PC-3 (cell line): ENCODE measurements at regions not wholly inside any gene's neighbourhood (a gene's known extent, or its start where the extent isn't known, plus 50 kb on each side); places are given as distances from the start of the nearest gene placed in this dataset.

ENCODE experiments used
- CTCF ChIP-seq: fragments of 300-600 bp; sonication (generic); conservative IDR thresholded peaks from 2 replicates; pipeline ENCODE4 v1.5.1; 2017; ENCODE audit warnings: antibody characterized with exemption, low read depth, mild to moderate bottlenecking, low read length
- EZH2phosphoT487 ChIP-seq: fragments of 300-600 bp; sonication (generic); IDR thresholded peaks from 2 replicates; pipeline ENCODE4 v1.6.1; 2018; ENCODE audit warnings: mild to moderate bottlenecking, antibody characterized with exemption, low read length, borderline replicate concordance

- TF ChIP-seq CTCF = no peak
- no peak for TF ChIP-seq EZH2phosphoT487
Observed at GRCh38 chr3:99503350-99503749, 135.0 kb upstream of the COL8A1 start.
